ENCODE measurements at regions not wholly inside any gene's neighbourhood (a gene's known extent, or its start where the extent isn't known, plus 50 kb on each side); places are given as distances from the start of the nearest gene placed in this dataset.

- no peak for TF ChIP-seq GATA2 (IDR thresholded peaks at IDR 0.05; ENCODE audit: low read depth, low read length)
- no peak for TF ChIP-seq GATA3 (IDR thresholded peaks at IDR 0.05; ENCODE audit: low read depth, low read length)
These were observed 104.2 kb upstream of the DST start for GRCh38 chr6:56746767-56747504.

- TF ChIP-seq GATA3 (IDR thresholded peaks at IDR 0.05; ENCODE audit: low read depth, low read length) = no peak
These were observed 103.3 kb upstream of the DST start for GRCh38 chr6:56745971-56746370.

- no peak for TF ChIP-seq GATA2 (IDR thresholded peaks at IDR 0.05; ENCODE audit: low read depth, low read length)
These were observed 102.4 kb upstream of the DST start for GRCh38 chr6:56745081-56745480.

GRCh38 chr6:56744528-56744927 is 101.8 kb upstream of the DST start:
- TF ChIP-seq GATA2 (IDR thresholded peaks at IDR 0.05; ENCODE audit: low read depth, low read length) = no peak

- no peak for TF ChIP-seq GATA2 (IDR thresholded peaks at IDR 0.05; ENCODE audit: low read depth, low read length)
- TF ChIP-seq GATA3 (IDR thresholded peaks at IDR 0.05; ENCODE audit: low read depth, low read length) = no peak
These were observed 99.6 kb upstream of the DST start for GRCh38 chr6:56742122-56742791.

- TF ChIP-seq GATA2 (IDR thresholded peaks at IDR 0.05; ENCODE audit: low read depth, low read length) = no peak
- TF ChIP-seq GATA3 (IDR thresholded peaks at IDR 0.05; ENCODE audit: low read depth, low read length) = no peak
These were observed 98.8 kb upstream of the DST start for GRCh38 chr6:56741472-56741871.

GRCh38 chr6:56739836-56740815 is 97.4 kb upstream of the DST start:
- no peak for TF ChIP-seq GATA2 (IDR thresholded peaks at IDR 0.05; ENCODE audit: low read depth, low read length)
- TF ChIP-seq GATA3 (IDR thresholded peaks at IDR 0.05; ENCODE audit: low read depth, low read length) = no peak

GRCh38 chr6:56736804-56737203 is 94.1 kb upstream of the DST start:
- TF ChIP-seq GATA2 (IDR thresholded peaks at IDR 0.05; ENCODE audit: low read depth, low read length) (no peak), GATA3 (IDR thresholded peaks at IDR 0.05; ENCODE audit: low read depth, low read length) (no peak)

- TF ChIP-seq GATA3 (IDR thresholded peaks at IDR 0.05; ENCODE audit: low read depth, low read length) (no peak), GATA2 (IDR thresholded peaks at IDR 0.05; ENCODE audit: low read depth, low read length) (no peak)
These were observed 91.6 kb upstream of the DST start for GRCh38 chr6:56734335-56734734.

GRCh38 chr6:56733211-56733697 is 90.6 kb upstream of the DST start:
- TF ChIP-seq GATA3 (IDR thresholded peaks at IDR 0.05; ENCODE audit: low read depth, low read length) = no peak
- no peak for TF ChIP-seq GATA2 (IDR thresholded peaks at IDR 0.05; ENCODE audit: low read depth, low read length)

GRCh38 chr6:56732517-56732916 is 89.8 kb upstream of the DST start:
- no peak for TF ChIP-seq GATA3 (IDR thresholded peaks at IDR 0.05; ENCODE audit: low read depth, low read length)
- no peak for TF ChIP-seq GATA2 (IDR thresholded peaks at IDR 0.05; ENCODE audit: low read depth, low read length)

- no peak for TF ChIP-seq GATA2 (IDR thresholded peaks at IDR 0.05; ENCODE audit: low read depth, low read length)
- no peak for TF ChIP-seq GATA3 (IDR thresholded peaks at IDR 0.05; ENCODE audit: low read depth, low read length)
These were observed 88.2 kb upstream of the DST start for GRCh38 chr6:56730663-56731529.

GRCh38 chr6:56729719-56730118 is 87.0 kb upstream of the DST start:
- TF ChIP-seq GATA3 (IDR thresholded peaks at IDR 0.05; ENCODE audit: low read depth, low read length) = no peak
- no peak for TF ChIP-seq GATA2 (IDR thresholded peaks at IDR 0.05; ENCODE audit: low read depth, low read length)
